WTC11 (cell line): ENCODE measurements at regions not wholly inside any gene's neighbourhood (a gene's known extent, or its start where the extent isn't known, plus 50 kb on each side); places are given as distances from the start of the nearest gene placed in this dataset.

Experiments used
- CTCF ChIP-seq: fragments of 200-600 bp; IDR thresholded peaks from 2 replicates; pipeline ENCODE4 v1.8.0; 2022; ENCODE audit warnings: antibody characterized with exemption
- E2F4 ChIP-seq: sonication (generic); formaldehyde crosslinking; IDR thresholded peaks from 2 replicates; pipeline ENCODE4 v1.8.1; 2022; ENCODE audit warnings: low read depth, mild to moderate bottlenecking, moderate library complexity, missing genetic modification reagents, borderline replicate concordance
- FOXJ3 ChIP-seq: sonication (generic); formaldehyde crosslinking; IDR thresholded peaks from 2 replicates; pipeline ENCODE4 v1.9.0; 2021; ENCODE audit warnings: missing genetic modification reagents, mild to moderate bottlenecking, borderline replicate concordance
- MAX ChIP-seq: sonication (generic); formaldehyde crosslinking; IDR thresholded peaks from 2 replicates; pipeline ENCODE4 v1.8.0; 2022; ENCODE audit warnings: mild to moderate bottlenecking, missing genetic modification reagents
- NR1H2 ChIP-seq: sonication (generic); formaldehyde crosslinking; IDR thresholded peaks from 2 replicates; pipeline ENCODE4 v1.9.0; 2021; ENCODE audit warnings: mild to moderate bottlenecking, moderate library complexity, missing genetic modification reagents
- NR2C2 ChIP-seq: sonication (generic); formaldehyde crosslinking; IDR thresholded peaks from 2 replicates; pipeline ENCODE4 v1.8.0; 2022; ENCODE audit warnings: mild to moderate bottlenecking, missing genetic modification reagents
- NR3C1 ChIP-seq: sonication (generic); formaldehyde crosslinking; conservative IDR thresholded peaks from 2 replicates; pipeline ENCODE4 v1.8.1; 2023; ENCODE audit warnings: low read depth, mild to moderate bottlenecking, missing genetic modification reagents
- PREB ChIP-seq: sonication (generic); formaldehyde crosslinking; IDR thresholded peaks from 2 replicates; pipeline ENCODE4 v1.8.1; 2022; ENCODE audit warnings: mild to moderate bottlenecking, missing genetic modification reagents, moderate library complexity, borderline replicate concordance
- TP53 ChIP-seq: sonication (generic); formaldehyde crosslinking; IDR thresholded peaks from 2 replicates; pipeline ENCODE4 v1.8.1; 2023; ENCODE audit warnings: mild to moderate bottlenecking, missing genetic modification reagents
- USF1 ChIP-seq: sonication (generic); formaldehyde crosslinking; IDR thresholded peaks from 2 replicates; pipeline ENCODE4 v1.8.0; 2022; ENCODE audit warnings: mild to moderate bottlenecking, missing genetic modification reagents
- ZBTB43 ChIP-seq: sonication (generic); formaldehyde crosslinking; IDR thresholded peaks from 2 replicates; pipeline ENCODE4 v1.8.1; 2023; ENCODE audit warnings: mild to moderate bottlenecking, missing genetic modification reagents
- ZNF138 ChIP-seq: sonication (generic); formaldehyde crosslinking; conservative IDR thresholded peaks from 2 replicates; pipeline ENCODE4 v1.8.1; 2022; ENCODE audit warnings: mild to moderate bottlenecking, moderate library complexity, missing genetic modification reagents
- ZNF423 ChIP-seq: fragments of 250-450 bp; sonication (Bioruptor Pico); IDR thresholded peaks from 2 replicates; pipeline ENCODE4 v2.1.2; 2022; ENCODE audit warnings: mild to moderate bottlenecking, moderate library complexity

DNA sequence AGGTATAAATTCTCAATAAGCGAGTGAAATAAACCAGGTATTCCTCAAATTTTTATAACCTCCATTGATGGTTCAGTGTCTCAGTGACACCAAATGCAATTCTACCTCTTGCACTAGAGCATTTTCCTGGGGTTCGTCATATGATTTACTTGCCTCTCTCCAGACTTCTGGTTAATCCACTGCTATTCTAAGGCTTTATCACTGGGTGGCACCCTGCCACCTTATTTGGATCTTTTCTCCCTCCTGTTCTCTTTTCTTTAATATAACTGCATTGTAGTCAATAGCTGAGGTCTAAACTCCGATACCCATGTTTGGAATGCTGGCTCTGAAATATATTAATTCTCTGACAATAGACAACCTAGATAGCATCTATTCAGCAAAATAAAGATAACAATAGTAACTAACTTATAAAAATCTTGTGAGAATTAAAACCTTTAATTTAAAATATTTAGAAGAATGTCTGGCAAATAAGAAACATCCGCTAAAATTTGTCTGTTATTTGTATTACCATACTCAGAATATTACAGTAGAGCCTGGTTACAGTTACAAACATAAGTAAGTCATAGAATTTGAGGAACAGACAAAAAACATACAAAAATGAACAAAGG, 436.4 kb downstream of the PLA2G4A start:
- TF ChIP-seq NR1H2 (no peak), CTCF (0 out of 2 replicates have a peak, but pooled peaks have one; percentile 19), PREB (CRISPR knock-in tag) (no peak), TP53 (no peak), FOXJ3 (CRISPR knock-in tag) (no peak), NR2C2 (no peak), E2F4 (CRISPR knock-in tag) (no peak), NR3C1 (CRISPR knock-in tag) (no peak), ZBTB43 (CRISPR knock-in tag) (no peak), USF1 (no peak), ZNF138 (CRISPR knock-in tag) (no peak), ZNF423 (no peak), MAX (CRISPR knock-in tag) (no peak)
